ENCODE measurements at regions not wholly inside any gene's neighbourhood (a gene's known extent, or its start where the extent isn't known, plus 50 kb on each side); places are given as distances from the start of the nearest gene placed in this dataset.

DNA sequence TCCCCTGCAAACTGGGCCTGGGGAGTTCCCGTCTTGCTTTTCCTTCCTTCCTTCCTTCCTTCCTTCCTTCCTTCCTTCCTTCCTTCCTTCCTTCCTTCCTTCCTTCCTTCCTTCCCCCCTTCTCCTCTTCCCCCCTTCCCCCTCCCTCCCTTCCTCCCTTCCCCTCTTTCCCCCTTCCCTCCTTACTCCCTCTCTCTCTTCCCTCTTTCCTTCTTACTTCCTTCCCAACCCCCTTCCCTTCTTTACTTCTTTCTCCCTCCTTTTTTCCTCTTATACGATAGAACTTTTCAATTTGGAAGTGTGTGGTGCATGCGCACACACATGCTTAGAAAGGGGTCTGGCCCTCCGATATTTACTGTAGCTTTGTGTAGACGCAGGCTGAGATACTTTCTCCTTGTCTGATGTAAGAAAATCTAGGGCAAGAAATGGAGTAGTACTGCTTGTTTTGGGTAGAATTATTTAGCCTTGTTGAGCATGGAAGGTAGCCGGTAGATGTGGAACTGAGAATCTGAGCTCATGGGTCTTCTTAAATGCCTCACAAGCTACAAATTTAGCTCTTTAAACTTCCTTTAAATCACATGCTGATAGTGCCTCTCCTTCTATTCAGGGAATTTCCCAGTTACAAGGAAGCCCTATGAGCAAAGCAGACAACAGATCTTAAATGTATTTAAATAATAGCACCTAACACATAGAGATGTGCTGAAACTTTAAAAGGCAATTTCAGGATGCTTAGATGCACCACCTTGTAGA is 189.6 kb downstream of the GPAT3 start:
- DNase-seq, result no peak

DNA sequence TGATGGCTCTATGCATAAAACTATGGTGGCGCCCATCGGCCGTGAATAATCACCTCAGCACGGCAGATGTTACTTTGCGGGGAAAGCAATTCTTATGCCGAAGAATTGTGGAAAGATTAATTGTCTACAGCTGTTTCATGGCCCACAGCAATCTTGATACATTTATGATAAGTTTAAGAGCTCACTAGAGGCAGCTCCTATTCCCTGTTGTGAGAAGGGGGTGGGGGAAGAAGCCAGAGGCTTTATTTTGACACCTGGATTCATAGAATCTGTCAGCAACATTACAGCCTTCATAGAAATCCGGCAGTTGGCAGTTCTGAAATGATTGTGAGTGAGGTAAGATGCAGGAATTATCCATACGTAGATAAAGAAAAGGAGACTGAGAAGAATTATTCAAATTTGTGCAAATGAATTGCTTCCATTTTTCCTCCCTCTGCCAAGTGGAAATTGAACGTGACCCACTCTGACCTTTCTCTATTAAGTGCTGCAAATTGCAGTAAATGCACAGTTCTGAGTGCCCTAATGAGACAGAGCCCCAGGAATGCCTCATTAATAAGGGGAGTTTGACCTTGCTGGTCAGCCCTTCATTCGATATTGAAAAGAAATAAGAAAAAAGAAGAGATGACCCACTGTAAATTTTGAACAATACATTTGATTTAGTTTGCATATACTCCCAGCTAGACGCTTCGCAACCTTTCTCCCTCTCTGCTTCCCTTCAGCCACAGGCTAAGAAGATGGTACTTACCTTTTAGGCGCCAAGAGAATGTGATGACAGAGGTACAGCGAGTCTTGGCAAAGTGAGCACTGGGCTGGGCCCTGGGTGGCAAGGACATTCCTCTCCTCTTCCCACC is 188.8 kb downstream of the GPAT3 start:
- no peak for DNase-seq

- no peak for DNase-seq
Measured at GRCh38 chr4:83723609-83724008, 187.7 kb downstream of the GPAT3 start.

DNA sequence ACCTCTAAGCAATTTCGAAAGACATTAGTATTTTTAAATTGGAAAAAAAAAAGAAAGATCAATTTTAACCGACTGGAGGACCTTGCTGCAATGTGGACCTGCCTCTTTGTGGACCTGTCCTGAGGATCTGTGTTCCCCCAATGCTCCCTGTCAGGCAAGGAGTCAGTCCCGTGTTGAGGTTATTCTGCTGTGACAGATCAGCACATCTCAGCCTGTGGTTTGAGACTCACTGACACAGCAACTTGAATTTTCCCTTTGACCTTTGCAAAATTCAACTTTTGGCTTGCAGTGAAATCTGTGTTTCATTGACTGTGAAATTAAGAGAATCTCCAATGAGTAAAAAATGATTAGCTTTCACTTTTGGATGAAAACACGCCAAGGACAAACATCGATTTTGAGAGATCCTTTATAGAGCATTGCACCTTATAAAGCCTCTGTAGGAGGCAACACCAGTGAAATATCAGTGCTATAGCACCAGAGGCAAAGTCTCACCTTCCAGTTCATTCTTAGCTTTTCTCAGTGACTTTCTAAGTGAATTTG is 186.9 kb downstream of the GPAT3 start:
- DNase-seq, result no peak

- no peak for DNase-seq
Measured at GRCh38 chr4:83716874-83717273, 181.0 kb downstream of the GPAT3 start.

DNA sequence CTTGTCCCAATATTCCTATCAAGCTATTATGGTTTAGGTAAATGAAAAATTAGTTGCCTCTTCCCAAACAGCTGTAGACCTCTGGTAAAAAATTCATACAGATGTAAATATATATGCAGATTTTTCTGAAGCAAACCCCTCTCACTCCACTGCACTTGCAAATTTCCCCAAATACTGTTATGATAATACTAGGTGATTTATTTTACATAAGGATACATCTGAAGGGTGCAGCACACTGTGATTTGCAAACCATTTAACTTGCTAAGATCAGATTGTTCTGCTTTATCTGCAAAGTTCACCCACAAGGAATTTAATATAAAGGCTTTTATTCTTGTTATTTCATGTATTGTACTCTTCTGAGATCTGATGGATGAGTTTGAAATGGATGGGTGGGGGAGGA is 177.0 kb downstream of the GPAT3 start:
- DNase-seq, result no peak

DNA sequence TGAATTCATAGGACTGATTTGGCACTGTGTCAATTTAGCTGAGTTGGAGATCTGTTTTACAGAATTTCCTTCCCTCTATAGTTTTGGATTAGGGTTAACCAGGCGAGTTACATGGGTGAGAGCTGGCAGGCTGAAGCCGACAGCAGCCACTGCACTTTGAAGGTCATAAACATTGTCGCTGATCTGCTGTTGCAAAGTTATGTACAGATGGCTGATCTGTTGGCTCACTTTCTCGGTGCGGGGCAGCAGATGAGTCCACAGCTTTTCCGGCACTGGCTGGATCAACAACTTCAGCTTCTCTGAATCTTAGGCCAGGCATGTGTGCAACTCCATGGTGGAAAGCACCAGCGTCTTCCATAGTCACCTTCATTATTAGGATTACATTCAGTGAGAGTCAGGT is 173.7 kb downstream of the GPAT3 start:
- DNase-seq, result no peak

DNA sequence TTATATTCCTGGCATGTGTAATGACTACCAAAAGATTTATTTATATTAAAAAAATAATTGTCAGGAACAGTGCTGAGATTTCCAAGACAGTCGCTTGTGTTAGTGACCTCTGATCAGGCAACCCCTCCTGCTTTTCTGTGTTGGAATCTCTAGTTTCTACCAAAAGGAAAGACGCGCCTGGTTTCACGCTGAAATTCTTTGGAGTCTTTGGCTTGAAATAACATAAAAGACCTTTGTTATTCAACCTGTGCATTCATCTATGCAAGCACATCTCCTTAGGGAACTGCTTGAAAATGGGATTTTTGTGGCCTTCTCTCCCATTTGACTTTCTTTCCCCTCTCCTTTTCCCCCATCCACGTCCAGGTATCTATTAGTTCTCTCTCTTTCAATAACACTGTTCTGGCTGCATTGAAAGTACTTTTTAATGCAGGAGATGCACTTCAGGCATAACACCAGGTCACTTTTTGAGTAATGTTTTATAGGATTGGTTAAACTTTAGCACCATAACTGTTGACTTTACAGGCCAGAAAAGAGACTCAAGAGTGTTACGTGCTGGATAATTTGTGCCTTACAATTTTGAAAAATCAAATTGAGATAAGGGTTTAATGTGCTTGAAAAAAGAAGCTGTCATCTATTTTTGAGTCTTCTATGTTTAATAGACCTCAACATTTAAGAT is 172.7 kb downstream of the GPAT3 start:
- no peak for DNase-seq

GRCh38 chr4:83704786-83705185 is 168.9 kb downstream of the GPAT3 start:
- no peak for DNase-seq

DNA sequence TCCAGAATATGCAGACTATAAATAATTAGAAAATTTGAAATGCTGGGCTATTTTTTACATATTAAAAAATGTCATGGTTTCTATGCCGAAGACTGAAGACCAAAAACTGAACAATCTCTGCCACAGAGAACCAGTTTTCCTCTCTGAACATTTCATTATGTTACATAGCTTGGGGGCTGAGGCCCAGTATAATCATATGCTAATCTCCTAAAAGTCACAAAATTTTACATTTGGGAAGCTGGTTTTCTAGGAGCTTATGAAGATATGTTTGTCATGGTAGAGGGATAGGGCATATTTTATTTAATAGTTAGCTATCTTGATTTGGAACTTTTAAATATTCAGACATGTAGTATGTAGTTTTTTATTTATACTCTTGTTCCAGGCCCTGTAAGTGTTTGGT is 167.8 kb downstream of the GPAT3 start:
- DNase-seq, result no peak

DNA sequence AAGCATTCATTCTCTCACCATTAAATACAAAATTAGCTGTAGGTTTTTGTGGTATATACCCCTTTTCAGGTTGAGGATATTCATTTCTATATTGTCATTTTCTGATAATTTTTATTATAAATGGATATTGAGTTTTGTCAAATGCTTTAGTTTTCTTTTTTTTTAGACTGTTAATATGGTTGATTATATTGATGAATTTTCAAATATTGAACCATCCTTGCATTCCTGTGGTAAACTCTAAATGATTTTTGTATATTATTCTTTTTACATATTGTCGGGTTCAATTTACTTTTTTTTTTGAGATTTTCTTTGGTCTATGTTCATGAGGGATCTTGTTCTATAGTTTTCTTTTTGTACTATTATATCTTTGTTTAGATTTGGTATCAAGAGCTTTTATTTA is 165.1 kb downstream of the GPAT3 start:
- DNase-seq, result no peak

- DNase-seq, result no peak
Measured at GRCh38 chr4:83699358-83699757, 163.4 kb downstream of the GPAT3 start.

GRCh38 chr4:83692028-83692427 is 156.1 kb downstream of the GPAT3 start:
- no peak for DNase-seq

DNA sequence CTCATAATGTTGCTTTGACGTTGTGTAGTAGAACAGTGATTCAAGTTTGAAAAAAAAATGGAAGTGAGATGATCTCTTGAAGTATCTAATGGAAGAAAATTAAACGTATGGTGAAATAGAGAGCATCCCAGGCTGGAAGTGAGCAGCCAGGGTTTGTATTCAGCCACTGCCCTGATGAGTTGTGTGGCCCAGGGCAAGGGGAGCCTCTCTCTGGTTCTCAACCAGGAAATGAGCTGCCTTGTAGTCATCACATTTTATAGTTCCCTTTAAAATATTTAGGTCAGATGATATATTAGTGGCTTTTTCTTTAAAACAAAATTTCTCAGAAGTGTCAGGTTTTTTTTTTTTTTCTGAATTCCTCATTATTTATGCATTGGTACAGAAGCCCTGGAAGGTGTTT is 150.3 kb downstream of the GPAT3 start:
- no peak for DNase-seq

GRCh38 chr4:83679692-83680091 is 143.8 kb downstream of the GPAT3 start:
- DNase-seq, result no peak

- no peak for DNase-seq
Measured at GRCh38 chr4:83679254-83679653, 143.3 kb downstream of the GPAT3 start.

DNA sequence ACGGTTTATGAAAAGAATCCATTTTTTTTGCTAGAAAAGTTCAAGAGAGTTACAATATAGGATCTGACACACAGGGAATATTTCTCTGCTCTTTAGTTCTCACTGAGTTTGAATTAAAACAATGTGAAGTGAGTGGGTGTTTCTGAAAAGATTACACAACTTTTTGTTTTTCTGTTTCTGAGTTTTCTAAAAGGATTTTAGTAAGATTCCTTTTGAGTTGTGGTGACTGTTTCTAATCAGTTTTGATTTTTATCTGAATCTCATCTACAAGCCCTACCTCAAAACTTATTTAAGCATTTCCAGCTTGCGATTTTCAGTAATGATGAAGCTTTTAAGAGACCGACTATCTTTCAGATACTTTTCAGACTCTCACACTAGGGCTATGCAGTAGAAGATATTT is 141.7 kb downstream of the GPAT3 start:
- no peak for DNase-seq

GRCh38 chr4:83664741-83665140 is 128.8 kb downstream of the GPAT3 start:
- DNase-seq, result no peak

GRCh38 chr4:83664071-83664470 is 128.2 kb downstream of the GPAT3 start:
- no peak for DNase-seq

GRCh38 chr4:83662204-83662603 is 126.3 kb downstream of the GPAT3 start:
- no peak for DNase-seq

DNA sequence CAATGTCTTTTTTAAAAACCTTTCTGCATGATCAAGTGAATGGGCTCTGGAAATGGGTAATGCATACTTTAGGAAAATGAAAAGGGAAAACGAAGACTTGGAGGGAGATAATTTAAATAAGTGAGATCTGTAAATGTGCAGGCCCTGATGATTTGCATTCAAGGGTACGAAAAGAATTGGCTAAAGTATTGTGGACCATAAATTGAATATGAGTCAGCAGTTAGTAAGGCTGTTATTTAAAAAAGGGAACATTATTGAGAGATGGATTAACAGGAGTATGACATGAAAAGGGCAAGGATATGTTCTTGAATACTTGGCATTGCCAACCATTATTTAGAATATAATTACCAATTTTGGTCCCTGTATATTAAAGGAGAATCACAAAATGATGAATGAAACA is 125.5 kb downstream of the GPAT3 start:
- DNase-seq, result no peak

GRCh38 chr4:83660578-83660977 is 124.7 kb downstream of the GPAT3 start:
- no peak for DNase-seq
